Anterior cingulate cortex (tissue), 58 donors: ENCODE measurements at regions not wholly inside any gene's neighbourhood (a gene's known extent, or its start where the extent isn't known, plus 50 kb on each side); places are given as distances from the start of the nearest gene placed in this dataset.

Source experiments
- DNase-seq, 58 donors: peaks; one replicate each; lab custom pipeline; 2025; lab: John Stamatoyannopoulos, UW

GRCh38 chr2:206368484-206368883, 74.8 kb upstream of the ADAM23 start:
- peak in 2 of 58 donors; percentile 15 to 23 for DNase-seq

- peak in 17 of 58 donors; percentile 0 to 26 (median 3) for DNase-seq
Measured at GRCh38 chr2:206368933-206369569, 74.3 kb upstream of the ADAM23 start.

- no peak for DNase-seq
Measured at GRCh38 chr2:206375956-206376355, 67.4 kb upstream of the ADAM23 start.

- no peak for DNase-seq
Measured at GRCh38 chr2:206378835-206379234, 64.5 kb upstream of the ADAM23 start.

GRCh38 chr2:206379266-206379665, 64.1 kb upstream of the ADAM23 start:
- DNase-seq, result no peak

GRCh38 chr2:206379886-206380285, 63.4 kb upstream of the ADAM23 start:
- no peak for DNase-seq

GRCh38 chr2:206381881-206382280, 61.5 kb upstream of the ADAM23 start:
- no peak for DNase-seq

GRCh38 chr2:206383669-206384068, 59.7 kb upstream of the ADAM23 start:
- no peak for DNase-seq

GRCh38 chr2:206387808-206388207, 55.5 kb upstream of the ADAM23 start:
- no peak for DNase-seq

- DNase-seq, result no peak
Measured at GRCh38 chr2:206388698-206389097, 54.6 kb upstream of the ADAM23 start.

- DNase-seq, result no peak
Measured at GRCh38 chr2:206389164-206389563, 54.2 kb upstream of the ADAM23 start.

- no peak for DNase-seq
Measured at GRCh38 chr2:206390181-206390580, 53.2 kb upstream of the ADAM23 start.

GRCh38 chr2:206392118-206392517, 51.2 kb upstream of the ADAM23 start:
- peak in 2 of 58 donors; percentile 8 to 12 for DNase-seq
